Ovary (tissue), 3 donors: ENCODE measurements at regions not wholly inside any gene's neighbourhood (a gene's known extent, or its start where the extent isn't known, plus 50 kb on each side); places are given as distances from the start of the nearest gene placed in this dataset.

Experiments
- CTCF ChIP-seq, 3 donors: fragments of 450-650 bp in 2 of 3; fragments of 200-600 bp in 1 of 3; IDR thresholded peaks; one replicate each; pipeline versions ENCODE4 v1.5.1 to v1.8.0; 2016 to 2022; ENCODE audit warnings: antibody characterized with exemption in 3 of 3, mild to moderate bottlenecking in 1 of 3
- EP300 ChIP-seq: sonication (generic); formaldehyde crosslinking; IDR thresholded peaks from one replicate; pipeline ENCODE4 v1.6.1; 2017; ENCODE audit warnings: antibody characterized with exemption
- POLR2A ChIP-seq: fragments of 450-650 bp; IDR thresholded peaks from one replicate; pipeline ENCODE4 v1.6.1; 2017; ENCODE audit warnings: antibody characterized with exemption, mild to moderate bottlenecking, moderate library complexity
- donor health status: DM: no; HTN: no; CAD: no.

- TF ChIP-seq POLR2A (no peak), CTCF (IDR thresholded peaks at IDR 0.05) (no peak), EP300 (no peak)
Observed at GRCh38 chr4:35189988-35190613, 1054.2 kb downstream of the ARAP2 start.
